Central memory CD8-positive, alpha-beta T cell (primary cell): ENCODE measurements at regions not wholly inside any gene's neighbourhood (a gene's known extent, or its start where the extent isn't known, plus 50 kb on each side); places are given as distances from the start of the nearest gene placed in this dataset.

Source experiments
- ATAC-seq: fragments of 150-1000 bp; cut with Tn5 transposase; replicated peaks from 2 replicates; pipeline ENCODE4 v1.10.0; 2022; ENCODE audit warnings: mild to moderate bottlenecking, moderate FRiP score, moderate number of reproducible peaks; ENCODE audit not compliant: poor library complexity, severe bottlenecking; ENCODE audit errors: extremely low read depth
- DNase-seq, 2 donors: peaks; one replicate each; pipeline ENCODE4 v3.0.0; 2021; ENCODE audit warnings: low spot score in 2 of 2
- H3K27ac Mint-ChIP-seq: one replicate; pipeline ENCODE4 v1.8.0; 2022; ENCODE audit warnings: low read depth, mild to moderate bottlenecking, moderate library complexity, mixed read lengths
- H3K27me3 Mint-ChIP-seq: one replicate; pipeline ENCODE4 v1.8.0; 2022; ENCODE audit warnings: mixed read lengths
- H3K36me3 Mint-ChIP-seq: one replicate; pipeline ENCODE4 v1.8.0; 2022; ENCODE audit warnings: mild to moderate bottlenecking, moderate library complexity, mixed read lengths; ENCODE audit not compliant: insufficient read depth
- H3K4me1 Mint-ChIP-seq: one replicate; pipeline ENCODE4 v1.8.0; 2022; ENCODE audit warnings: mixed read lengths
- H3K4me3 Mint-ChIP-seq: one replicate; pipeline ENCODE4 v1.8.0; 2022; ENCODE audit warnings: mild to moderate bottlenecking, moderate library complexity, mixed read lengths
- H3K9me3 Mint-ChIP-seq: one replicate; pipeline ENCODE4 v1.8.0; 2022; ENCODE audit warnings: mixed read lengths

GRCh38 chr13:59493436-59493965, 670.2 kb downstream of the DIAPH3 start:
- no peaks in the 10 kb centered on the region for H3K4me1 Mint-ChIP-seq
- no peaks in the 10 kb centered on the region for H3K36me3 Mint-ChIP-seq
- DNase-seq (no peak), ATAC-seq (no peak)
- H3K27me3 Mint-ChIP-seq, result peaks cover 7% of the 10 kb centered on the region
- H3K27ac Mint-ChIP-seq, result no peak overlapping the region
- H3K4me3 Mint-ChIP-seq, result no peak overlapping the region
- no peaks in the 10 kb centered on the region for H3K9me3 Mint-ChIP-seq

GRCh38 chr13:59494151-59494550, 669.6 kb downstream of the DIAPH3 start:
- peaks cover 8% of the 10 kb centered on the region for H3K27me3 Mint-ChIP-seq
- ATAC-seq (no peak), DNase-seq (no peak)
- H3K4me1 Mint-ChIP-seq, result no peaks in the 10 kb centered on the region
- H3K27ac Mint-ChIP-seq, result no peak overlapping the region
- H3K4me3 Mint-ChIP-seq, result no peak overlapping the region
- no peaks in the 10 kb centered on the region for H3K9me3 Mint-ChIP-seq
- no peaks in the 10 kb centered on the region for H3K36me3 Mint-ChIP-seq

- no peak for DNase-seq
Observed at GRCh38 chr13:59494560-59494970, 669.2 kb downstream of the DIAPH3 start.

GRCh38 chr13:59495299-59495698, 668.4 kb downstream of the DIAPH3 start:
- H3K4me1 Mint-ChIP-seq, result no peaks in the 10 kb centered on the region
- H3K36me3 Mint-ChIP-seq, result no peaks in the 10 kb centered on the region
- peaks cover 8% of the 10 kb centered on the region for H3K27me3 Mint-ChIP-seq
- H3K27ac Mint-ChIP-seq, result no peak overlapping the region
- H3K4me3 Mint-ChIP-seq, result no peak overlapping the region
- H3K9me3 Mint-ChIP-seq, result no peaks in the 10 kb centered on the region
- ATAC-seq (no peak), DNase-seq (no peak)

More at GRCh38 chr13:59494560-59494970, 669.2 kb downstream of the DIAPH3 start:
- no peaks in the 10 kb centered on the region for H3K9me3 Mint-ChIP-seq
- H3K4me3 Mint-ChIP-seq, result no peak overlapping the region
- H3K27ac Mint-ChIP-seq, result no peak overlapping the region
- ATAC-seq, result no peak
- H3K36me3 Mint-ChIP-seq, result no peaks in the 10 kb centered on the region
- peaks cover 8% of the 10 kb centered on the region for H3K27me3 Mint-ChIP-seq
- no peaks in the 10 kb centered on the region for H3K4me1 Mint-ChIP-seq

- Mint-ChIP-seq H3K9me3 (no peaks in the 10 kb centered on the region), H3K4me3 (no peak overlapping the region), H3K36me3 (no peaks in the 10 kb centered on the region), H3K4me1 (no peaks in the 10 kb centered on the region), H3K27ac (no peak overlapping the region), H3K27me3 (peaks cover 8% of the 10 kb centered on the region)
- no peak for ATAC-seq
- no peak for DNase-seq
Observed at GRCh38 chr13:59495936-59496512, 667.7 kb downstream of the DIAPH3 start.

- no peak overlapping the region for H3K4me3 Mint-ChIP-seq
- ATAC-seq (no peak), DNase-seq (no peak)
- no peaks in the 10 kb centered on the region for H3K9me3 Mint-ChIP-seq
- no peaks in the 10 kb centered on the region for H3K4me1 Mint-ChIP-seq
- no peaks in the 10 kb centered on the region for H3K36me3 Mint-ChIP-seq
- H3K27ac Mint-ChIP-seq, result no peak overlapping the region
- peaks cover 8% of the 10 kb centered on the region for H3K27me3 Mint-ChIP-seq
Observed at GRCh38 chr13:59497621-59498247, 666.0 kb downstream of the DIAPH3 start.

GRCh38 chr13:59501004-59501403, 662.7 kb downstream of the DIAPH3 start:
- Mint-ChIP-seq H3K4me1 (no peaks in the 10 kb centered on the region), H3K9me3 (no peaks in the 10 kb centered on the region), H3K36me3 (no peaks in the 10 kb centered on the region), H3K4me3 (no peak overlapping the region), H3K27me3 (peaks cover 20% of the 10 kb centered on the region), H3K27ac (no peak overlapping the region)
- DNase-seq (no peak), ATAC-seq (no peak)

- Mint-ChIP-seq H3K4me3 (no peak overlapping the region), H3K27ac (no peak overlapping the region), H3K27me3 (peaks cover 12% of the 10 kb centered on the region), H3K4me1 (no peaks in the 10 kb centered on the region), H3K9me3 (no peaks in the 10 kb centered on the region), H3K36me3 (no peaks in the 10 kb centered on the region)
- DNase-seq (no peak), ATAC-seq (no peak)
Observed at GRCh38 chr13:59504407-59504806, 659.3 kb downstream of the DIAPH3 start.

GRCh38 chr13:59510386-59510785, 653.3 kb downstream of the DIAPH3 start:
- no peaks in the 10 kb centered on the region for H3K27me3 Mint-ChIP-seq
- H3K4me1 Mint-ChIP-seq, result no peaks in the 10 kb centered on the region
- H3K4me3 Mint-ChIP-seq, result no peak overlapping the region
- DNase-seq (no peak), ATAC-seq (no peak)
- H3K27ac Mint-ChIP-seq, result no peak overlapping the region
- no peaks in the 10 kb centered on the region for H3K36me3 Mint-ChIP-seq
- no peaks in the 10 kb centered on the region for H3K9me3 Mint-ChIP-seq

GRCh38 chr13:59513686-59514085, 650.0 kb downstream of the DIAPH3 start:
- Mint-ChIP-seq H3K27ac (no peak overlapping the region), H3K4me3 (no peak overlapping the region), H3K36me3 (no peaks in the 10 kb centered on the region), H3K4me1 (no peaks in the 10 kb centered on the region), H3K9me3 (no peaks in the 10 kb centered on the region), H3K27me3 (no peaks in the 10 kb centered on the region)
- ATAC-seq (no peak), DNase-seq (no peak)

- ATAC-seq (no peak), DNase-seq (no peak)
- Mint-ChIP-seq H3K9me3 (no peaks in the 10 kb centered on the region), H3K4me1 (no peaks in the 10 kb centered on the region), H3K27me3 (no peaks in the 10 kb centered on the region), H3K36me3 (no peaks in the 10 kb centered on the region), H3K4me3 (no peak overlapping the region), H3K27ac (no peak overlapping the region)
Observed at GRCh38 chr13:59514316-59514715, 649.4 kb downstream of the DIAPH3 start.

- Mint-ChIP-seq H3K9me3 (no peaks in the 10 kb centered on the region), H3K36me3 (no peaks in the 10 kb centered on the region), H3K27ac (no peak overlapping the region), H3K4me3 (no peak overlapping the region), H3K4me1 (no peaks in the 10 kb centered on the region), H3K27me3 (no peaks in the 10 kb centered on the region)
- DNase-seq, result no peak
- ATAC-seq, result no peak
Observed at GRCh38 chr13:59519819-59520218, 643.9 kb downstream of the DIAPH3 start.

- Mint-ChIP-seq H3K36me3 (no peaks in the 10 kb centered on the region), H3K4me3 (no peak overlapping the region), H3K27me3 (peaks cover 9% of the 10 kb centered on the region), H3K4me1 (no peaks in the 10 kb centered on the region), H3K27ac (no peak overlapping the region), H3K9me3 (no peaks in the 10 kb centered on the region)
- ATAC-seq (no peak), DNase-seq (no peak)
Observed at GRCh38 chr13:59521549-59521948, 642.2 kb downstream of the DIAPH3 start.
